GM13977 (cell line): ENCODE measurements at regions not wholly inside any gene's neighbourhood (a gene's known extent, or its start where the extent isn't known, plus 50 kb on each side); places are given as distances from the start of the nearest gene placed in this dataset.
"Not testable (repeated sequence)": the region's sequence is repeated elsewhere in the genome, so short reads cannot be mapped to it uniquely, and the experiment has no call there.

Source experiments
- DNase-seq: peaks from one replicate; pipeline ENCODE4 v3.0.0; 2012; ENCODE audit warnings: low spot score
- CTCF ChIP-seq: IDR thresholded peaks from 2 replicates; pipeline ENCODE4 v1.5.1; 2012; ENCODE audit warnings: mild to moderate bottlenecking, control low read depth; ENCODE audit not compliant: insufficient read depth; ENCODE audit errors: extremely low read depth, missing control alignments
- in situ Hi-C: fragments of 300-500 bp; cut with MboI; formaldehyde crosslinking; loops from one replicate; pipeline ENCODE4 v1.12.0; 2022; ENCODE audit warnings: low sequenced_read_pairs, low pct_unique_long_range_greater_than_20kb, mixed read lengths, inconsistent platforms; ENCODE audit not compliant: unreplicated experiment

GRCh38 chr22:10934704-10935103 is 4593.3 kb upstream of the OR11H1 start:
- in situ Hi-C loops, DNase-seq: not testable (repeated sequence)

- no peak for TF ChIP-seq CTCF
- in situ Hi-C loops, result no loop called here
- DNase-seq, result peak; percentile 5
Measured at GRCh38 chr22:10961043-10961860, 4566.7 kb upstream of the OR11H1 start.

- in situ Hi-C loops, result not testable (repeated sequence)
Measured at GRCh38 chr22:10961861-10962255, 4566.1 kb upstream of the OR11H1 start.

More at GRCh38 chr22:10961861-10962255, 4566.1 kb upstream of the OR11H1 start:
- DNase-seq, result not testable (repeated sequence)
